OCI-LY3 (cell line): ENCODE measurements at regions not wholly inside any gene's neighbourhood (a gene's known extent, or its start where the extent isn't known, plus 50 kb on each side); places are given as distances from the start of the nearest gene placed in this dataset.

Experiments
- CTCF ChIP-seq: fragments of 200-600, 300-600 bp; sonication (generic); IDR thresholded peaks from 2 replicates; pipeline ENCODE4 v1.5.1; 2014; ENCODE audit warnings: antibody characterized with exemption, low read length, low read depth
- EZH2phosphoT487 ChIP-seq: fragments of 200-600 bp; shearing (Covaris generic); IDR thresholded peaks from 2 replicates; pipeline ENCODE4 v1.6.1; 2018; ENCODE audit warnings: antibody characterized with exemption, mixed run types, low read depth

- TF ChIP-seq CTCF (no peak), EZH2phosphoT487 (no peak)
Observed at GRCh38 chr2:52639692-52640091, 1127.9 kb upstream of the CHAC2 start.
